ENCODE measurements at regions not wholly inside any gene's neighbourhood (a gene's known extent, or its start where the extent isn't known, plus 50 kb on each side); places are given as distances from the start of the nearest gene placed in this dataset.
"Not testable (repeated sequence)": the region's sequence is repeated elsewhere in the genome, so short reads cannot be mapped to it uniquely, and the experiment has no call there.

DNA sequence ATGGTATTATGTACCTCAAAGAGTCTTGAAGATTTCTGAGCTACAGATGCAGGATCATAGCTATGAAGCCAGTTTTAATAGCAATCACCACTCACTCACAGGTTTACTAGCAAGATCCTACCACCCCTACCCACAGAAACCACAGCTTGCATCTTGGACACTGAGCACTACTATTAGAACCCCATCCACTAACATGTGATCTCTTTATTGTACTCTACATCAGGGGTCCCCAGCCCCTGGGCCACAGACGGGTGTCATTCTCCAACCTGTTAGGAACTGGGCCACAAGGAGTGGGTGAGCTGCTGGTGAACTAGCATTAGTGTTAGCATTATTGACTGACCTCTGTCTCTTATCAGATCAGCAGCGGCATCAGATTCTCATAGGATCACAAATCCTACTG is 844.8 kb upstream of the CHORDC1 start:
- H3K4me3 Mint-ChIP-seq = no peak overlapping the region
- Histone ChIP-seq H3K9me3 (replicated peaks in 1 of 2; ENCODE audit: control insufficient read depth in 1 of 2, insufficient read depth in 1 of 2, low read length in 2 of 2) (peaks cover 0 to 3% of the 10 kb centered on the region in 2 donors), H2AFZ (ENCODE audit: insufficient read depth, low read depth, low read length, poor library complexity, severe bottlenecking) (no peak overlapping the region), H3K79me2 (ENCODE audit: insufficient read depth, low read length) (no peaks in the 10 kb centered on the region), H3K4me1 (ENCODE audit: control insufficient read depth in 1 of 2, insufficient read depth in 2 of 2, low read length in 2 of 2) (no peaks in the 10 kb centered on the region), H3K9ac (ENCODE audit: insufficient read depth, low read length, poor library complexity, severe bottlenecking) (no peak overlapping the region), H3K4me3 (replicated peaks in 1 of 3; ENCODE audit: low read depth in 2 of 3, low read length in 3 of 3) (no peak overlapping the region), H3K4me2 (replicated peaks; ENCODE audit: extremely low read depth, low read length, poor library complexity, severe bottlenecking) (no peak overlapping the region), H4K20me1 (ENCODE audit: insufficient read depth, low read length) (no peaks in the 10 kb centered on the region), H3K27me3 (ENCODE audit: control insufficient read depth in 2 of 2, insufficient read depth in 2 of 2, low read length in 2 of 2) (no peaks in the 10 kb centered on the region), H3K27ac (ENCODE audit: low read depth in 1 of 2, low read length in 2 of 2) (no peak overlapping the region), H3K36me3 (replicated peaks in 1 of 2; ENCODE audit: control insufficient read depth in 1 of 2, insufficient read depth in 2 of 2, low read length in 2 of 2) (no peaks in the 10 kb centered on the region)
- peaks cover 0 to 11% (median 5%) of the 10 kb centered on the region in 7 donors for H3K9me3 Mint-ChIP-seq
- no peaks in the 10 kb centered on the region for H3K27me3 Mint-ChIP-seq (ENCODE audit: low read depth in 3 of 3)
- TF ChIP-seq, protein P1, sequence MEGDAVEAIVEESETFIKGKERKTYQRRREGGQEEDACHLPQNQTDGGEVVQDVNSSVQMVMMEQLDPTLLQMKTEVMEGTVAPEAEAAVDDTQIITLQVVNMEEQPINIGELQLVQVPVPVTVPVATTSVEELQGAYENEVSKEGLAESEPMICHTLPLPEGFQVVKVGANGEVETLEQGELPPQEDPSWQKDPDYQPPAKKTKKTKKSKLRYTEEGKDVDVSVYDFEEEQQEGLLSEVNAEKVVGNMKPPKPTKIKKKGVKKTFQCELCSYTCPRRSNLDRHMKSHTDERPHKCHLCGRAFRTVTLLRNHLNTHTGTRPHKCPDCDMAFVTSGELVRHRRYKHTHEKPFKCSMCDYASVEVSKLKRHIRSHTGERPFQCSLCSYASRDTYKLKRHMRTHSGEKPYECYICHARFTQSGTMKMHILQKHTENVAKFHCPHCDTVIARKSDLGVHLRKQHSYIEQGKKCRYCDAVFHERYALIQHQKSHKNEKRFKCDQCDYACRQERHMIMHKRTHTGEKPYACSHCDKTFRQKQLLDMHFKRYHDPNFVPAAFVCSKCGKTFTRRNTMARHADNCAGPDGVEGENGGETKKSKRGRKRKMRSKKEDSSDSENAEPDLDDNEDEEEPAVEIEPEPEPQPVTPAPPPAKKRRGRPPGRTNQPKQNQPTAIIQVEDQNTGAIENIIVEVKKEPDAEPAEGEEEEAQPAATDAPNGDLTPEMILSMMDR (IDR thresholded peaks at IDR 0.05) = no peak
- intact Hi-C loops (cut with micrococcal nuclease) = no loop called here
- DNase-seq = no peak
- no CpG with 5 or more reads among the region's 2 CpGs for WGBS (ENCODE audit: insufficient coverage)
- H3K4me1 Mint-ChIP-seq = no peaks in the 10 kb centered on the region
- no peaks in the 10 kb centered on the region for H3K36me3 Mint-ChIP-seq
- no peak overlapping the region for H3K27ac Mint-ChIP-seq

DNA sequence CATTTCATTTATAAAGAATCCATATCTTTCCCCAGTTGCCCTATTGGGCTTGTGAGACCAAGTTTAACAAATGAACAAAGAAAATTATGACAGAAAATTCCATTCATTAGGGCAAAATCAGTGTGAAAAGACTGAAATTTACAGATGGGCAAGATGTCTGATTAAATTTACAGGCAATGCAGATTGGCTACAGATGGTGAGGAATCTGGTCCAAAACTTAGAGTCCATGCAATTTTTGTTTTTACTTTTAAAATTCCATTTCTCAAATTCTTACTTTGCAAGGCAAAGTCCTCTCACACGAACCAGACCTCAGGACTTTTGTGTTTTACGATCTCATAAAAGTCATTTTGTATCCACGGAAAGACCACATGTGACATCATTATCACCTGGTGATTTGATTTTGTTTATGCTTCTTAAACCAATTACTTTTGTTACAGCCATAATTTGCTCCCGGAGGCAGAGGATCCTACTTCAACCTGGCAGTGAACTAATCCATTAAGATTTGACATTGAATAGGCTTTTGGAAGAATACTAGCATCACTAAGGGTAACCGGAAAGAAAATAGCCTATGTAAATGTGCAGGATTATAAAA is 843.7 kb upstream of the CHORDC1 start:
- no peak for DNase-seq
- Mint-ChIP-seq H3K27me3 (ENCODE audit: low read depth in 3 of 3) (no peaks in the 10 kb centered on the region), H3K36me3 (no peaks in the 10 kb centered on the region), H3K27ac (no peak overlapping the region), H3K4me3 (no peak overlapping the region), H3K4me1 (no peaks in the 10 kb centered on the region), H3K9me3 (peaks cover 0 to 9% (median 4%) of the 10 kb centered on the region in 7 donors)
- H3K4me2 ChIP-seq (replicated peaks; ENCODE audit: extremely low read depth, low read length, poor library complexity, severe bottlenecking) = no peak overlapping the region
- H2AFZ ChIP-seq (ENCODE audit: insufficient read depth, low read depth, low read length, poor library complexity, severe bottlenecking) = no peak overlapping the region
- no peak overlapping the region for H3K9ac ChIP-seq (ENCODE audit: insufficient read depth, low read length, poor library complexity, severe bottlenecking)
- no peaks in the 10 kb centered on the region for H3K79me2 ChIP-seq (ENCODE audit: insufficient read depth, low read length)
- no peak overlapping the region for H3K4me3 ChIP-seq (replicated peaks in 1 of 3; ENCODE audit: low read depth in 2 of 3, low read length in 3 of 3)
- no peak overlapping the region for H3K27ac ChIP-seq (ENCODE audit: low read depth in 1 of 2, low read length in 2 of 2)
- no peaks in the 10 kb centered on the region for H3K27me3 ChIP-seq (ENCODE audit: control insufficient read depth in 2 of 2, insufficient read depth in 2 of 2, low read length in 2 of 2)
- H3K9me3 ChIP-seq (replicated peaks in 1 of 2; ENCODE audit: control insufficient read depth in 1 of 2, insufficient read depth in 1 of 2, low read length in 2 of 2) = peaks cover 0 to under 1% of the 10 kb centered on the region in 2 donors
- intact Hi-C loops (cut with micrococcal nuclease) = no loop called here
- H3K36me3 ChIP-seq (replicated peaks in 1 of 2; ENCODE audit: control insufficient read depth in 1 of 2, insufficient read depth in 2 of 2, low read length in 2 of 2) = no peaks in the 10 kb centered on the region
- WGBS (ENCODE audit: insufficient coverage) = no CpG with 5 or more reads among the region's 5 CpGs
- TF ChIP-seq, protein P1 (IDR thresholded peaks at IDR 0.05) = no peak
- no peaks in the 10 kb centered on the region for H4K20me1 ChIP-seq (ENCODE audit: insufficient read depth, low read length)
- H3K4me1 ChIP-seq (ENCODE audit: control insufficient read depth in 1 of 2, insufficient read depth in 2 of 2, low read length in 2 of 2) = no peaks in the 10 kb centered on the region

DNA sequence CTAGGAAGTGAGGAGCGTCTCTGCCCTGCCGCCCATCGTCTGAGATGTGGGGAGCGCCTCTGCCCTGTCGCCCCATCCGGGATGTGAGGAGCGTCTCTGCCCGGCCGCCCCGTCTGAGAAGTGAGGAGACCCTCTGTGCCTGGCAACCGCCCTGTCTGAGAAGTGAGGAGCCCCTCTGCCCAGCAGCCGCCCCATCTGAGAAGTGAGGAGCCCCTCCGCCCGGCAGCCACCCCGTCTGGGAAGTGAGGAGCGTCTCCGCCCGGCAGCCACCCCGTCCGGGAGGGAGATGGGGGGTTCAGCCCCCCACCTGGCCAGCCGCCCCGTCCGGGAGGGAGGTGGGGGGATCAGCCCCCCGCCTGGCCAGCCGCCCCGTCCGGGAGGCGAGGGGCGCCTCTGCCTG is 840.5 kb upstream of the CHORDC1 start:
- not testable (repeated sequence) for DNase-seq; H3K9me3 ChIP-seq (replicated peaks in 1 of 2; ENCODE audit: control insufficient read depth in 1 of 2, insufficient read depth in 1 of 2, low read length in 2 of 2)

More for the DNA sequence above, 840.5 kb upstream of the CHORDC1 start:
- H3K79me2 ChIP-seq (ENCODE audit: insufficient read depth, low read length); H3K27me3 Mint-ChIP-seq (ENCODE audit: low read depth in 3 of 3); H3K9me3 Mint-ChIP-seq; H3K9ac ChIP-seq (ENCODE audit: insufficient read depth, low read length, poor library complexity, severe bottlenecking); H3K4me1 Mint-ChIP-seq; H2AFZ ChIP-seq (ENCODE audit: insufficient read depth, low read depth, low read length, poor library complexity, severe bottlenecking); H3K4me1 ChIP-seq (ENCODE audit: control insufficient read depth in 1 of 2, insufficient read depth in 2 of 2, low read length in 2 of 2); H3K4me3 ChIP-seq (replicated peaks in 1 of 3; ENCODE audit: low read depth in 2 of 3, low read length in 3 of 3); H3K27ac ChIP-seq (ENCODE audit: low read depth in 1 of 2, low read length in 2 of 2); H3K27me3 ChIP-seq (ENCODE audit: control insufficient read depth in 2 of 2, insufficient read depth in 2 of 2, low read length in 2 of 2); H3K27ac Mint-ChIP-seq; H3K4me3 Mint-ChIP-seq; H3K36me3 Mint-ChIP-seq; intact Hi-C loops (cut with micrococcal nuclease); H3K36me3 ChIP-seq (replicated peaks in 1 of 2; ENCODE audit: control insufficient read depth in 1 of 2, insufficient read depth in 2 of 2, low read length in 2 of 2); H4K20me1 ChIP-seq (ENCODE audit: insufficient read depth, low read length); H3K4me2 ChIP-seq (replicated peaks; ENCODE audit: extremely low read depth, low read length, poor library complexity, severe bottlenecking): not testable (repeated sequence)
- WGBS (ENCODE audit: insufficient coverage) = 100% methylated on average over 1 of the region's 29 CpGs

Measured in CD14-positive monocyte (primary cell).